IPS-18a (cell line): ENCODE measurements at regions not wholly inside any gene's neighbourhood (a gene's known extent, or its start where the extent isn't known, plus 50 kb on each side); places are given as distances from the start of the nearest gene placed in this dataset.
"Not testable (repeated sequence)": the region's sequence is repeated elsewhere in the genome, so short reads cannot be mapped to it uniquely, and the experiment has no call there.

ENCODE experiments used
- H3K27ac ChIP-seq: one replicate; pipeline ENCODE4 v1.5.1; 2013; ENCODE audit warnings: low read length
- H3K27me3 ChIP-seq: one replicate; pipeline ENCODE4 v1.6.1; 2013; ENCODE audit warnings: mild to moderate bottlenecking, low read length; ENCODE audit not compliant: control insufficient read depth, insufficient read depth
- H3K36me3 ChIP-seq: one replicate; pipeline ENCODE4 v1.6.1; 2013; ENCODE audit warnings: low read depth, low read length; ENCODE audit not compliant: control insufficient read depth
- H3K4me1 ChIP-seq: one replicate; pipeline ENCODE4 v1.6.1; 2013; ENCODE audit warnings: low read depth, low read length; ENCODE audit not compliant: control insufficient read depth
- H3K4me3 ChIP-seq: one replicate; pipeline ENCODE4 v1.5.1; 2013; ENCODE audit warnings: low read length
- H3K9ac ChIP-seq: one replicate; pipeline ENCODE4 v1.6.1; 2013; ENCODE audit warnings: mild to moderate bottlenecking, low read length, moderate library complexity
- H3K9me3 ChIP-seq: one replicate; pipeline ENCODE4 v1.6.1; 2013; ENCODE audit warnings: low read depth, low read length; ENCODE audit not compliant: control insufficient read depth

- not testable (repeated sequence) for H3K27me3 ChIP-seq, H3K27ac ChIP-seq, H3K9me3 ChIP-seq, H3K36me3 ChIP-seq, H3K9ac ChIP-seq, H3K4me3 ChIP-seq
- H3K4me1 ChIP-seq: peaks cover 22% of the 10 kb centered on the region
These were observed 101.6 kb upstream of the ADTRP start for GRCh38 chr6:11880156-11880555.

DNA sequence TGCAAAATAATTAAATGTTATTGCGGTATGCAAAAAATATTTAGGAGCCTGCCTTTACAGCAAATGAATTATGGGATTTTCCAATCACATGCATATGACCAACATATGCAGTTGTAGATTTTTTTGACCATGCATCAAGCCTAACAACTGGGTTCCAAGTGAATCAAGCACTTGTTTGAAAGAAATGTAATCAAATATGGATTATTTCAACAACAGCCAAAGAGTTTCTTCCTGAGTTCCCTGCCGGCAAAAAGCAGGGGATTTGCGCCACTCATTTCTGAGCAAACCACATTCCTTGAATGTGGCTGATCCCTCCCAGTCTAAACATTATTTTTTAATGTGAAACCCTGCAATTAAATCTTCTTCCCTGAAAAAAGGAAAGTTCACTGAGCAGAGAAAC lies 100.1 kb upstream of the ADTRP start:
- Histone ChIP-seq H3K9me3 (peaks cover 6% of the 10 kb centered on the region), H3K27ac (no peak overlapping the region), H3K27me3 (no peaks in the 10 kb centered on the region)

GRCh38 chr6:11878029-11878428 lies 99.4 kb upstream of the ADTRP start:
- Histone ChIP-seq H3K27me3 (no peaks in the 10 kb centered on the region), H3K4me3 (no peak overlapping the region), H3K27ac (no peak overlapping the region), H3K9me3 (peaks cover 6% of the 10 kb centered on the region), H3K9ac (no peak overlapping the region), H3K36me3 (no peaks in the 10 kb centered on the region), H3K4me1 (peaks cover 21% of the 10 kb centered on the region)

More for the DNA sequence above, 100.1 kb upstream of the ADTRP start:
- Histone ChIP-seq H3K36me3 (no peaks in the 10 kb centered on the region), H3K9ac (no peak overlapping the region), H3K4me3 (no peak overlapping the region), H3K4me1 (peaks cover 21% of the 10 kb centered on the region)

DNA sequence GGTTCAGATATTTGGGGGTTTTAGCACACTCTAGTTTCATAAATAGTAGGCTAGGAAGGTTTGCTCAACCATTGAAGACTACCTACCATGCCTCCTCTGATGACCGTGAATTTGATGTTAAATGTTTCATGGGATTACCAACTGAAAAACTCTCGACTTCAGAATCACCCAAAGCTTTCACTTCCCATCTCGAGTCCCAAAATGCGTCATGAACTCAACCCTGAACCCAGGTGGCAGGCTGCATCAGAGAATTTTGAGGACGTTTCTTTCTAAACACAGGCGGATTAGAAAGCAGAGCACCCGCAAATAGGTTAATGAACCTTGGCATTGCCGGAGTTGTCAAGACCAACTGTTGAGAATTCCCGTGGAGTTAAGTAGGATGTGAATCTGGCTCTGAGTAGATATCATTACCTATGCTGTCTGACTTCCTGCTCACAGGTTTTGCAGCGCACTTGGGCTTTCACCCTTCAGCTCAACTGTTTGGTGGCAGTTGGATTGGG lies 98.4 kb upstream of the ADTRP start:
- H3K27me3 ChIP-seq: no peaks in the 10 kb centered on the region
- peaks cover 6% of the 10 kb centered on the region for H3K9me3 ChIP-seq
- no peaks in the 10 kb centered on the region for H3K36me3 ChIP-seq
- H3K4me1 ChIP-seq: peaks cover 21% of the 10 kb centered on the region
- no peak overlapping the region for H3K4me3 ChIP-seq
- no peak overlapping the region for H3K27ac ChIP-seq
- no peak overlapping the region for H3K9ac ChIP-seq

- Histone ChIP-seq H3K4me1 (peaks cover 21% of the 10 kb centered on the region), H3K4me3 (no peak overlapping the region), H3K36me3 (no peaks in the 10 kb centered on the region), H3K9me3 (peaks cover 6% of the 10 kb centered on the region), H3K9ac (no peak overlapping the region), H3K27me3 (no peaks in the 10 kb centered on the region), H3K27ac (no peak overlapping the region)
These were observed 96.9 kb upstream of the ADTRP start for GRCh38 chr6:11875325-11876109.

DNA sequence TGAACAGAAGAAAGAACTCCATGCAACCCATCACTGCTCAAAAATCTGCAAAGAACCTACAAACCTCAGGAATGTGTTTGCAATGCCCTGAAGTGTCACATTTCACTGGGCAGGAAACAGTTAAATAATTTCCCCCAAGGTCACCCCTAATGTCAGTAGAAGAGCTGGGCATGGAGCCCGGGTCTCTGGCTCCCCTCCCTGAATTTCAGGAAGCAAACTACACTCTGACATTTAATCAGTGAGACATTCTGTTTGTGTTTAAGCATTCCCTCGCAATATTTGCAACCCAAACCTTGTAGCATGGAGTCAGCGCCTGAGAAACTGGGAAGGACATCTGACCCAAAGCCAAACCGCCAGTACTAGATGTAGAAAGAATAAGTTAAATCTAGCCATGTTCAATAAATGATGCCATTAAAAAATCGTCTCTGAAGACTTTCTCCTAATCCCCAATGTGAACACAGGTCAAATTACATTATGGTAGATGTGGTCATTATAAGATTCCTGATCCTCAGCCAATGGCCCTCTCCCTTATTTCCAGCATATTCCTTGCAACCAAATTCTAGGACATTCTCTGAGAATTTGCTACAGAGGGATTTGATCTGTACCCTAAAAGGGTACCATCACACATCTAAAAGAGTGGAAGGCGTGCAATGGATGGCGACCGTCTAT lies 91.2 kb upstream of the ADTRP start:
- Histone ChIP-seq H3K27me3 (no peaks in the 10 kb centered on the region), H3K36me3 (no peaks in the 10 kb centered on the region), H3K9me3 (no peaks in the 10 kb centered on the region), H3K9ac (no peak overlapping the region), H3K4me1 (no peaks in the 10 kb centered on the region), H3K27ac (no peak overlapping the region), H3K4me3 (no peak overlapping the region)

- Histone ChIP-seq H3K4me3 (no peak overlapping the region), H3K9ac (no peak overlapping the region), H3K36me3 (no peaks in the 10 kb centered on the region), H3K27ac (no peak overlapping the region), H3K27me3 (no peaks in the 10 kb centered on the region), H3K9me3 (no peaks in the 10 kb centered on the region), H3K4me1 (no peaks in the 10 kb centered on the region)
These were observed 89.8 kb upstream of the ADTRP start for GRCh38 chr6:11868392-11868791.

GRCh38 chr6:11865680-11866300 lies 87.2 kb upstream of the ADTRP start:
- Histone ChIP-seq H3K36me3 (no peaks in the 10 kb centered on the region), H3K4me3 (no peak overlapping the region), H3K9me3 (no peaks in the 10 kb centered on the region), H3K27me3 (no peaks in the 10 kb centered on the region), H3K27ac (no peak overlapping the region), H3K4me1 (no peaks in the 10 kb centered on the region), H3K9ac (no peak overlapping the region)

- Histone ChIP-seq H3K4me3 (no peak overlapping the region), H3K9ac (no peak overlapping the region), H3K27me3 (no peaks in the 10 kb centered on the region), H3K27ac (no peak overlapping the region), H3K36me3 (no peaks in the 10 kb centered on the region), H3K9me3 (no peaks in the 10 kb centered on the region), H3K4me1 (no peaks in the 10 kb centered on the region)
These were observed 79.8 kb upstream of the ADTRP start for GRCh38 chr6:11858439-11858838.

GRCh38 chr6:11855743-11856142 lies 77.1 kb upstream of the ADTRP start:
- Histone ChIP-seq H3K9ac (no peak overlapping the region), H3K4me3 (no peak overlapping the region), H3K36me3 (no peaks in the 10 kb centered on the region), H3K9me3 (no peaks in the 10 kb centered on the region), H3K4me1 (no peaks in the 10 kb centered on the region), H3K27me3 (no peaks in the 10 kb centered on the region), H3K27ac (no peak overlapping the region)

- Histone ChIP-seq H3K27me3 (no peaks in the 10 kb centered on the region), H3K4me3 (no peak overlapping the region), H3K4me1 (no peaks in the 10 kb centered on the region), H3K27ac (no peak overlapping the region), H3K9ac (no peak overlapping the region), H3K36me3 (no peaks in the 10 kb centered on the region), H3K9me3 (no peaks in the 10 kb centered on the region)
These were observed 76.0 kb upstream of the ADTRP start for GRCh38 chr6:11854408-11855165.
